ENCODE measurements at regions not wholly inside any gene's neighbourhood (a gene's known extent, or its start where the extent isn't known, plus 50 kb on each side); places are given as distances from the start of the nearest gene placed in this dataset.

DNA sequence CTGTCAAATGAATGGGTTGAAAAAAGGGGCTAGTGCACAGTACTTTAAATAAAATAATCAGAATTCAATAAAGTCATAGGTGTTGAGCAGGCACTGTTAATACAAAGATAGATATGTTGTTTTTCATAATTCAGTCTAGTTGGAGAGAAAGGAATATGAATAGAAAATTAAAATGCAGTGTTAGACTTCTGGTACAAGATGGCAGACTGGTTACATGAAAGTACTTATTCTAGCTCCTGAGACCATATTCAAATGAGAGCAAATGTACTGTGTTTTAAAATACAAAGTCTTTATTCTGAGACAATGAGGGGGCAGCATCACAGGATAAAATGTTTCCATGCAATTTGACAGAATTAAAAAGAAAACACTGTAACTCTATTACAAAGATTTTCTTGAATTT is 542.1 kb downstream of the COL11A1 start:
- Mint-ChIP-seq H3K36me3 (ENCODE audit: low read depth) (no peaks in the 10 kb centered on the region), H3K4me1 (ENCODE audit: low read depth) (no peaks in the 10 kb centered on the region), H3K27ac (no peak overlapping the region), H3K27me3 (no peaks in the 10 kb centered on the region), H3K4me3 (no peak overlapping the region), H3K9me3 (no peaks in the 10 kb centered on the region)
- TF ChIP-seq, protein P1, sequence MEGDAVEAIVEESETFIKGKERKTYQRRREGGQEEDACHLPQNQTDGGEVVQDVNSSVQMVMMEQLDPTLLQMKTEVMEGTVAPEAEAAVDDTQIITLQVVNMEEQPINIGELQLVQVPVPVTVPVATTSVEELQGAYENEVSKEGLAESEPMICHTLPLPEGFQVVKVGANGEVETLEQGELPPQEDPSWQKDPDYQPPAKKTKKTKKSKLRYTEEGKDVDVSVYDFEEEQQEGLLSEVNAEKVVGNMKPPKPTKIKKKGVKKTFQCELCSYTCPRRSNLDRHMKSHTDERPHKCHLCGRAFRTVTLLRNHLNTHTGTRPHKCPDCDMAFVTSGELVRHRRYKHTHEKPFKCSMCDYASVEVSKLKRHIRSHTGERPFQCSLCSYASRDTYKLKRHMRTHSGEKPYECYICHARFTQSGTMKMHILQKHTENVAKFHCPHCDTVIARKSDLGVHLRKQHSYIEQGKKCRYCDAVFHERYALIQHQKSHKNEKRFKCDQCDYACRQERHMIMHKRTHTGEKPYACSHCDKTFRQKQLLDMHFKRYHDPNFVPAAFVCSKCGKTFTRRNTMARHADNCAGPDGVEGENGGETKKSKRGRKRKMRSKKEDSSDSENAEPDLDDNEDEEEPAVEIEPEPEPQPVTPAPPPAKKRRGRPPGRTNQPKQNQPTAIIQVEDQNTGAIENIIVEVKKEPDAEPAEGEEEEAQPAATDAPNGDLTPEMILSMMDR (IDR thresholded peaks at IDR 0.05): no peak
- CTCF ChIA-PET: no interaction called here
- Histone ChIP-seq H3K4me3 (ENCODE audit: low read length) (no peak overlapping the region), H3K4me1 (ENCODE audit: insufficient read depth, low read length) (no peaks in the 10 kb centered on the region), H3K9me3 (ENCODE audit: control insufficient read depth in 1 of 2, insufficient read depth in 1 of 2, low read length in 2 of 2) (no peaks in the 10 kb centered on the region), H3K27ac (ENCODE audit: low read depth in 1 of 2, low read length in 2 of 2) (no peak overlapping the region), H3K27me3 (ENCODE audit: control insufficient read depth in 1 of 2, insufficient read depth in 2 of 2, low read length in 2 of 2) (no peaks in the 10 kb centered on the region), H3K36me3 (ENCODE audit: insufficient read depth, low read length) (no peaks in the 10 kb centered on the region)
- POLR2A ChIA-PET: no interaction called here
- intact Hi-C loops (cut with DNase I, micrococcal nuclease): no loop called here
- DNase-seq: no peak
- ATAC-seq (ENCODE audit: poor library complexity): no peak

DNA sequence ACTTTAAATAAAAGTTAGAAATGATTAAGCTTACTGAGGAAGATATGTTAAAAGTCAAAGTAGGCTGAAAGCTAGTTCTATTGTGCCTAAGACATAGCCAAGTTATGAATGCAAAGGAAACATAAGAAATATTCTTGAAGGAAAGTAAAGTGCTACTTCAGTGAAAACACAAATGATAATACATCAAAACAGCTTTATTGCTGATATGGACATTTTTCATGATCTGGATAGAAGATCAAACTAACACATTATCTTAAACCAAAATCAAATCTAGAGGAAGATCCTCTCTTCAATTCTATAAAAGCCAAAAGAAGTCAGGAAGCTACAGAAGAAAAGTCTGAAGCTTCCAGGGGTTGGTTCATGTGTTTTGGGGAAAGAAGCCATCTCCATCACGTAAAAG is 545.9 kb downstream of the COL11A1 start:
- H3K9me3 Mint-ChIP-seq: peaks cover 2% of the 10 kb centered on the region
- Histone ChIP-seq H3K4me3 (ENCODE audit: low read length) (no peak overlapping the region), H3K9me3 (ENCODE audit: control insufficient read depth in 1 of 2, insufficient read depth in 1 of 2, low read length in 2 of 2) (no peaks in the 10 kb centered on the region), H3K27me3 (ENCODE audit: control insufficient read depth in 1 of 2, insufficient read depth in 2 of 2, low read length in 2 of 2) (no peaks in the 10 kb centered on the region), H3K27ac (ENCODE audit: low read depth in 1 of 2, low read length in 2 of 2) (no peak overlapping the region), H3K4me1 (ENCODE audit: insufficient read depth, low read length) (no peaks in the 10 kb centered on the region), H3K36me3 (ENCODE audit: insufficient read depth, low read length) (no peaks in the 10 kb centered on the region)
- DNase-seq: no peak
- POLR2A ChIA-PET: no interaction called here
- H3K4me3 Mint-ChIP-seq: no peak overlapping the region
- intact Hi-C loops (cut with DNase I, micrococcal nuclease): no loop called here
- H3K36me3 Mint-ChIP-seq (ENCODE audit: low read depth): no peaks in the 10 kb centered on the region
- H3K27me3 Mint-ChIP-seq: no peaks in the 10 kb centered on the region
- ATAC-seq (ENCODE audit: poor library complexity): no peak
- no peaks in the 10 kb centered on the region for H3K4me1 Mint-ChIP-seq (ENCODE audit: low read depth)
- CTCF ChIA-PET: no interaction called here
- TF ChIP-seq, protein P1 (IDR thresholded peaks at IDR 0.05): no peak
- H3K27ac Mint-ChIP-seq: no peak overlapping the region

- Histone ChIP-seq H3K9me3 (ENCODE audit: control insufficient read depth in 1 of 2, insufficient read depth in 1 of 2, low read length in 2 of 2) (peaks cover 0 to 18% of the 10 kb centered on the region in 2 experiments), H3K4me3 (ENCODE audit: low read length) (no peak overlapping the region), H3K27ac (ENCODE audit: low read depth in 1 of 2, low read length in 2 of 2) (no peak overlapping the region), H3K36me3 (ENCODE audit: insufficient read depth, low read length) (no peaks in the 10 kb centered on the region), H3K4me1 (ENCODE audit: insufficient read depth, low read length) (no peaks in the 10 kb centered on the region), H3K27me3 (ENCODE audit: control insufficient read depth in 1 of 2, insufficient read depth in 2 of 2, low read length in 2 of 2) (no peaks in the 10 kb centered on the region)
- Mint-ChIP-seq H3K4me1 (ENCODE audit: low read depth) (no peaks in the 10 kb centered on the region), H3K27ac (no peak overlapping the region), H3K9me3 (peaks cover 12% of the 10 kb centered on the region), H3K4me3 (no peak overlapping the region), H3K36me3 (ENCODE audit: low read depth) (no peaks in the 10 kb centered on the region), H3K27me3 (no peaks in the 10 kb centered on the region)
- DNase-seq (no peak), ATAC-seq (ENCODE audit: poor library complexity) (no peak)
- ChIA-PET CTCF (no interaction called here), POLR2A (no interaction called here)
- TF ChIP-seq, protein P1 (IDR thresholded peaks at IDR 0.05): no peak
- intact Hi-C loops (cut with DNase I, micrococcal nuclease): no loop called here
These were observed 554.1 kb upstream of the OLFM3 start for GRCh38 chr1:102550729-102551384.

All from CD4-positive, alpha-beta T cell (primary cell).